ENCODE measurements at regions not wholly inside any gene's neighbourhood (a gene's known extent, or its start where the extent isn't known, plus 50 kb on each side); places are given as distances from the start of the nearest gene placed in this dataset.

DNA sequence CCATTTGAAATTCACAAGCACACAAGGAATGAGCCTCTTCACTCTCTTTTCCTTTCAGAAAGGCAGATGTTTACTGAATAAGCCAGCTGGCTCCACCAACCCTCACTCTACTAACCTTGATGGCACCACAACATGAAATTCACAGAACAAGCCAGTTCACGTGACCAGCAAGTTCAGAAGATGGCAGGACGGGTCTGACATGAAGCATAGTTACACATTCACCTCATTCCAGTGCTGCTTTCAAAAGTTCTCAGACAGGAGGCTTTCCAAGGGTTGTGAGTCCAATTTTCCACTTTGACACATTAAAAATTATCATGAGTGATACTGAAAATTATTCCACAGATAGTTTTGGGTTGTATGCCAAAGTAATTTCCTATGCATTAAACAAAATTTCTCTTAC lies 74.2 kb upstream of the MBOAT2 start:
- CTCF ChIA-PET, result no interaction called here
- POLR2A ChIA-PET, result no interaction called here
- no peak for DNase-seq
- Mint-ChIP-seq H3K4me3 (no peak overlapping the region), H3K4me1 (ENCODE audit: low read depth) (no peaks in the 10 kb centered on the region), H3K27me3 (no peaks in the 10 kb centered on the region), H3K9me3 (peaks cover 8% of the 10 kb centered on the region), H3K36me3 (ENCODE audit: low read depth) (no peaks in the 10 kb centered on the region), H3K27ac (no peak overlapping the region)
- ATAC-seq, result no peak
- intact Hi-C loops (cut with micrococcal nuclease), result no loop called here
- TF ChIP-seq, protein P1, sequence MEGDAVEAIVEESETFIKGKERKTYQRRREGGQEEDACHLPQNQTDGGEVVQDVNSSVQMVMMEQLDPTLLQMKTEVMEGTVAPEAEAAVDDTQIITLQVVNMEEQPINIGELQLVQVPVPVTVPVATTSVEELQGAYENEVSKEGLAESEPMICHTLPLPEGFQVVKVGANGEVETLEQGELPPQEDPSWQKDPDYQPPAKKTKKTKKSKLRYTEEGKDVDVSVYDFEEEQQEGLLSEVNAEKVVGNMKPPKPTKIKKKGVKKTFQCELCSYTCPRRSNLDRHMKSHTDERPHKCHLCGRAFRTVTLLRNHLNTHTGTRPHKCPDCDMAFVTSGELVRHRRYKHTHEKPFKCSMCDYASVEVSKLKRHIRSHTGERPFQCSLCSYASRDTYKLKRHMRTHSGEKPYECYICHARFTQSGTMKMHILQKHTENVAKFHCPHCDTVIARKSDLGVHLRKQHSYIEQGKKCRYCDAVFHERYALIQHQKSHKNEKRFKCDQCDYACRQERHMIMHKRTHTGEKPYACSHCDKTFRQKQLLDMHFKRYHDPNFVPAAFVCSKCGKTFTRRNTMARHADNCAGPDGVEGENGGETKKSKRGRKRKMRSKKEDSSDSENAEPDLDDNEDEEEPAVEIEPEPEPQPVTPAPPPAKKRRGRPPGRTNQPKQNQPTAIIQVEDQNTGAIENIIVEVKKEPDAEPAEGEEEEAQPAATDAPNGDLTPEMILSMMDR (IDR thresholded peaks at IDR 0.05), result no peak

DNA sequence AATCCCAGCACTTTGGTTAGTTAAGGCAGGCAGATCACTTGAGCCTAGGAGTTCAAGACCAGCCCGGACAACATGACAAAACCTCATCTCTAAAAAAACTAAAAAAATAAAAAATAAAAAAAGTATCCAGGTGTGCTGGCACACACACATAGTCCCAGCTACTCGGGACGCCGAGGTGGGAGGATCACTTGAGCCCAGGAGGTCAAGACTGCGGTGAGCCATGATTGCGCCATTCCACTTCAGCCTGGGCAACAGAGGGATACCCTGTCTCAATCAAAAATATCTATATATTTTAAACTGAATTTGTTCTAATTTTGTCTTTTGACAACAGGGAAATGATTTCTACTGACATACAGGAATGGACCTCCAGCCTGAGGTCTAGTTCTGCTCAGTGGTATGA lies 73.3 kb upstream of the MBOAT2 start:
- TF ChIP-seq, protein P1 (IDR thresholded peaks at IDR 0.05), result no peak
- Mint-ChIP-seq H3K27me3 (peaks cover 3% of the 10 kb centered on the region), H3K36me3 (ENCODE audit: low read depth) (no peaks in the 10 kb centered on the region), H3K4me3 (no peak overlapping the region), H3K27ac (no peak overlapping the region), H3K4me1 (ENCODE audit: low read depth) (no peaks in the 10 kb centered on the region), H3K9me3 (peaks cover 5% of the 10 kb centered on the region)
- ATAC-seq (no peak), DNase-seq (no peak)
- intact Hi-C loops (cut with micrococcal nuclease), result no loop called here
- ChIA-PET POLR2A (no interaction called here), CTCF (no interaction called here)

DNA sequence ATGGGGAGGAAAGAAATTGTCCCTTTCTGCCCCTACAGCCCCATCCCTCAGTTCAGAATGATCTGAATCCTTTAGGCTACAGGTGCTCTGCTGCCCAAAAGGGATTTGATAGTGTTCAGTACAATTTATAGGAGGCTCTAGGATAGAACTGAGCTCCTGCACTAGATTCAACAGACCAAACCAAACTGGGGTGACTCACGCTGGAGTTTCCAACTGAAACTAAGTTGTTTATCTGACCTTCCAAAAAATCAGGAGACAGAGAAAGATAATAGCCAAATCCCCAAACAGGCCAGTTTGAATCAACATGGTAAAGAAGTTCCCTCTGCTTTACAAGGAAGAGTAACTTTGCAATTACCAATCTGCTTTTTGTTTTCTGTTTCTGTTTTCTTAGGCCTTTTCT lies 72.7 kb upstream of the MBOAT2 start:
- DNase-seq, result no peak
- Mint-ChIP-seq H3K9me3 (no peaks in the 10 kb centered on the region), H3K4me3 (no peak overlapping the region), H3K27ac (no peak overlapping the region), H3K4me1 (ENCODE audit: low read depth) (no peaks in the 10 kb centered on the region), H3K36me3 (ENCODE audit: low read depth) (no peaks in the 10 kb centered on the region), H3K27me3 (peaks cover 3% of the 10 kb centered on the region)
- CTCF ChIA-PET, result no interaction called here
- intact Hi-C loops (cut with micrococcal nuclease), result no loop called here
- POLR2A ChIA-PET, result no interaction called here
- TF ChIP-seq, protein P1 (IDR thresholded peaks at IDR 0.05), result no peak
- no peak for ATAC-seq

DNA sequence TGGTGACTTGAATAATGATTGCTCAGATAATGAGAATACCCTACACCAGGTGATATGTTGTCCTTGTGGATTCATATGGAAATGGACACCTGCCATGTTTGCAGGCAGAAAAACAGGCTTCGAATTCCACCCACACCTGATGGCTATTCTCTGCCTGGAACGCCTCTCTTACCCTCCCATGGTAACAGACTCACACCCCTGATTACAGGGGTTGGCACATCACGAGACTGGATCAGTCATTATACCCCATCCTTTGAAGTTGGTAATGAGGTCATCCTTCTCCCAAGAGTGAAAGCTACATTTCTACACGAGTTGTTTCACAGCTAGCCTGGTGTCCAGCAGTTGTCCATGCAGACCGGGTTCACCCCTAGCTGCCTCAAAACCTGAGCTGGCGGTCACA lies 71.4 kb upstream of the MBOAT2 start:
- intact Hi-C loops (cut with micrococcal nuclease), result no loop called here

DNA sequence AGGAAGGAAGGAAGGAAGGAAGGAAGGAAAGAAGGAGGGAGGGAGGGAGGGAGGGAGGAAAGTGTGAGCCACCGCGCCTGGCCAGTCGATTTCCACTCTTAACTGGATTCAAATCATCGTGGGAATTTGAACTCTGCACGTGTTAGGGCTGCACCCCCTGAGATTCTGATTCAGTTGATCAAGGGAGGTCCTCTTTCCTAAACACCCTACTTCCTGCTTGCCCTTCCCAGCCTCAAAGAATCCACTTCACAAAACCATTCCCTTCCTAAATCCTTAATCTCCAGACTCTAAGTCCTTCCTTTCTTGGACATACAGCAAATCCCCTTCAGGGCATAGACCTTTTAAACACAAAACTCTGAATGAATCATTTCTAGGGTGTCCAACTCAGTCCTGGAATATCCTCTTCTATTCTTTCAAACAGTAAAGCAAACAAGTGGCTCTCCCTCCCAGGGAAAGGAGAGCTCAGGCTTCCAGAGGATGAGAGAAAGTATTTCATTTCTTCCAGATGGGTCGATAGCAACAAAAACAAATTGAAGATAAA lies 68.2 kb upstream of the MBOAT2 start:
- H3K27ac Mint-ChIP-seq, result no peak overlapping the region
- H3K4me3 Mint-ChIP-seq, result no peak overlapping the region
- DNase-seq (no peak), ATAC-seq (no peak)
- H3K4me1 Mint-ChIP-seq (ENCODE audit: low read depth), result no peaks in the 10 kb centered on the region
- intact Hi-C loops (cut with micrococcal nuclease), result no loop called here
- ChIA-PET POLR2A (no interaction called here), CTCF (no interaction called here)
- H3K9me3 Mint-ChIP-seq, result peaks cover 10% of the 10 kb centered on the region
- H3K27me3 Mint-ChIP-seq, result peaks cover 13% of the 10 kb centered on the region
- TF ChIP-seq, protein P1 (IDR thresholded peaks at IDR 0.05), result no peak
- H3K36me3 Mint-ChIP-seq (ENCODE audit: low read depth), result no peaks in the 10 kb centered on the region

More for the DNA sequence above, 71.4 kb upstream of the MBOAT2 start:
- Mint-ChIP-seq H3K27me3 (peaks cover 3% of the 10 kb centered on the region), H3K4me1 (ENCODE audit: low read depth) (no peaks in the 10 kb centered on the region), H3K27ac (no peak overlapping the region), H3K4me3 (no peak overlapping the region), H3K9me3 (no peaks in the 10 kb centered on the region), H3K36me3 (ENCODE audit: low read depth) (no peaks in the 10 kb centered on the region)
- TF ChIP-seq, protein P1 (IDR thresholded peaks at IDR 0.05), result no peak
- POLR2A ChIA-PET, result no interaction called here
- DNase-seq (no peak), ATAC-seq (no peak)
- CTCF ChIA-PET, result no interaction called here

All from activated CD8-positive, alpha-beta T cell treated with anti-CD3 and anti-CD28 coated beads for 36 hours (primary cell).